SKM-1 (cell line): ENCODE measurements at regions not wholly inside any gene's neighbourhood (a gene's known extent, or its start where the extent isn't known, plus 50 kb on each side); places are given as distances from the start of the nearest gene placed in this dataset.
A peak's percentile ranks its signal among the peaks of the same experiment; 100 is the strongest.
"Not testable (repeated sequence)": the region's sequence is repeated elsewhere in the genome, so short reads cannot be mapped to it uniquely, and the experiment has no call there.

Source experiments
- DNase-seq: peaks from one replicate; lab custom pipeline; 2025; ENCODE audit not compliant: unreplicated experiment; lab: John Stamatoyannopoulos, UW

DNA sequence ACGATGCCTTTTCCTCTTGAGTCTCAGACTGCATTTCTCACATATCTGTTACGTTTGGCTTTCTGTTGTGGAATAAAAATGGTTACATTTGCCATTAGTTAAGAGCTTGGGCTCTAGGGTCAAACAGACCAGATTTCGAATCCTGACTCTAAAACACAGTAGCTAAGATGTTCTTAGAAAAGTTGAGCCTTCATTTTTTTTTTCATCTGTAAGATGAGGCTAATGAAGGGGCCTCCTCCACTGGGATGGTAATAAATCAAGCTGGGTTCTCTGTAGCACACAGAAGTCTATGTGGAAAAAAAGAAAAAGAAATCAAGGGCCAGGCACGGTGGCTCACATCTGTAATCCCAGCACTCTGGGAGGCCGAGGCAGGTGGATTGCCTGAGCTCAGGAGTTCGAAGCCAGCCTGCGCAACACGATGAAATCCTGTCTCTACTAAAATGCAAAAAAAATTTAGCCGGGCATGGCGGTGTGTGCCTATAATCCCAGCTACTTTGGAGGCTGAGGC, 49.9 kb upstream of the CAPRIN1 start:
- DNase-seq, result no peak

DNA sequence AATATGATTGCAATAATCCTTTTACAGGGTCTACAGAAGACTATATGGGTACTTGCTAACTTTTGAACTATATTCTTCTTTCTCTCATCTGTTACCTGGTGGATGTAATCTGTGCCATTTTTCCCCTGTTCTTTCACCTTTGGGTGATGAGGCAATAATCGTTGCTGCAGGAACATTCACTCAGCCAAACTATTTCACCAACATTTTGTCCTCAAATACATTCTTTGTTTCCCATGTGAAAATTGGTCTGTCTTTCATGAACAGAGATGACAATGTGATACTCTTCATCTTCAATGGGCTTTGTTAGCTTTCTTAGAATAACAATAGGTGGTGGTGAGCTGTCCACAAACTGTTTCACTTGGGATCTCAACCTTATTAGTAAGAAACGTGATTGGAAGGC, 52.1 kb upstream of the CAPRIN1 start:
- no peak for DNase-seq

DNA sequence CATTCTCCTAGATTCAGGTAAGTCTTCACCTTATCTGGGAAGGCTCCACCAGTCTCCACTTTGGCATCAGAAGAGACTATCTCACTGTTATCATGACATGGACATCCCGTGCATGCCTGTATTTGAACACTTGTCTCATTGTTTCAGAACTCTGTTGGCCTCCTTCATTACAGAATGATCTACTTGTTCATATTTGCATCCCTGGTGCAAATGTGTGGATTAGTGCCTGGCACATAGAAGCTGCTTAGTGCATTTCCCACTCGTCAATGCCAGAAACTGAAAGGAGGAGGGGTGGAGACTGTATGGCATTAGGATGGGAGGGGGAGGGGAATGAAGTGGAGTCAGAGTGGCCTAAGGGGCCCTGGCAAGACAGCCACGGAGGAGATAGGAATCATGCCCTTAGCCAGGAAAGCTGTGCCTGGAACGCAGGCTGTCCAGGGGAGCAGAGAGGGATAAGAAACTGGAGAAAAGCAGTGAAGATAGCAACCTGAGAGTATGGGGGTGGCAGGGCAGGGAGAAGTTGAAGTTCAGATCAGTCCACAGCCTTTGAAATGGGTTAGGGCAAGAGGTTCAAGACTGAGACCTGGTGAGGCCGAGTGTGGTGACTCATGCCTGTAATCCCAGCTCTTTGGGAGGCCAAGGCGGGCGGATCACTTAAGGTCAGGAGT, 53.8 kb upstream of the CAPRIN1 start:
- no peak for DNase-seq

DNA sequence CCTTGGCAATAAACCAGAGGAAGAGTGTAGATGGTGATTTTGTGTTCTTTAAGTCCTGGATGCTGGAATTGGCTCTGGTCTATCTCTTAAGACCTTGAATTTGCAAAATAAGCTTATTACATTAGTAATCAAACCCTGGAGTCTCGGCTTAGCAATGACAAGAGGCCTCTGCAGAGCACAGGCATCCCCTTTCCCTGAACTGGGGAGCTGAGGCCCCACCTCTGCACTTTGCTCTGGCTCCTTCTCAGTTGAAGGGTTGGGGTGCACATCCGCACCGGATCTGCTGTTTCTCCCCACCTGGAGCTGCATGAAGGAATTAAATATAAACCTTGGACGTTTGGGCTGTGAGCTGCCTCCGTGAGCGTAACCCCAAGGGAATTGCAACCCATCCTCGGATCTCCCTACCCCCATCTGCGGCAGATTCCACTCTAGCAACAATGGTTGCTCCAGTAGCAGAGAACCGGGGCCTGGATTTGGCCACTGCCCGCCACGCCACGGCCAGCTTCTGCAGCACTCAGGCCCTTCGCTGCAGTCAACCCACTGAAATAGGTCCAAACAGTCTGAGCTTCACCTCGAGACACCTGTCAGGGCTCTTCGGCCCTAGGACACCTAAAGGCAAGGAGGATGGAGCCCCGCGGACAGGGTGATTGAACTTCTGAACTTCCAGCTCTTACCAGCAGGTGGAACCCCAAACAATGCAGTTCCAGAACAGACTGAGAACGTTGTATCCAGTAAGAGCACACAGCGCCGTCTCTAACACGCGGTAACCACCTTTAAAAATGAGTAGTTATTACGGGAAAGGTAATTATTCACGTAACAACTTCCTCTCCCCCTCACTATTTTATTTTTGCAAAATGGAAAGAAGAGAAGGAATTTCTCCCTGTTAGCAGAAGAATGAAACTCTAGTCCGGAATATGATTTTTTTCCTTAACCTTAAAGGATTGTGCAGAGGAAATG, 54.8 kb upstream of the CAPRIN1 start:
- DNase-seq, result peak; percentile 74

DNA sequence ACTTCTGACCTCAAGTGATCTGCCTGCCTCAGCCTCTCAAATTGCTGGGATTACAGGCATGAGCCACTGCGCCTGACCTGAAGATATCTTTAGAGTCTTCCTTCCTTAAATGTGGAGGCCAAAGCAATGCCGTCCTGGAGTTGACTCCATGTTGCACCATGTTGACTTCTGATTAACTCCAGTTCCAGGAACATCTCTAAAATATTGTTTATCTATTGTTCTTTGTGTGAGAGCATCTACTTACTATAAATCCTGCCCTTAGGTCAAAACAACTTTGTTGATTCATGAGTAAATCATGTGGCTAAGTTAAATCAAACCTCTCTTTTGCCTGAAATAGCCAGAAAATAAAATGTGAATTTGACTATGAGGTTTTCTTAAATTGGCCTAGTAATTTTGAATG, 56.6 kb upstream of the CAPRIN1 start:
- DNase-seq, result no peak

- not testable (repeated sequence) for DNase-seq
Measured at GRCh38 chr11:33991136-33991535, 60.4 kb upstream of the CAPRIN1 start.

DNA sequence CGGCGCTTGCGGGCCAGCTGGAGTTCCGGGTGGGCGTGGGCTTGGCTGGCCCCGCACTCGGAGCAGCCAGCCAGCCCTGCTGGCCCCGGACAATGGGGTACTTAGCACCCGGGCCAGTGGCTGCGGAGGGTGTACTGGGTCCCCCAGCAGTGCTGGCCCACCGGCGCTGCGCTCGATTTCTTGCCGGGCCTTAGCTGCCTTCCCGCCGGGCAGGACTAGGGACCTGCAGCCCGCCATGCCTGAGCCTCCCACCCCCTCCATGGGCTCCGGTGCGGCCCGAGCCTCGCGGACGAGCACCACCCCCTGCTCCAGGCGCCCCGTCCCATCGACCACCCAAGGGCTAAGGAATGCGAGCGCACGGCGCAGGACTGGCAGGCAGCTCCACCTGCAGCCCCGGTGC, 61.4 kb upstream of the CAPRIN1 start:
- DNase-seq, result not testable (repeated sequence)

- no peak for DNase-seq
Measured at GRCh38 chr11:33989461-33989860, 62.1 kb upstream of the CAPRIN1 start.

DNA sequence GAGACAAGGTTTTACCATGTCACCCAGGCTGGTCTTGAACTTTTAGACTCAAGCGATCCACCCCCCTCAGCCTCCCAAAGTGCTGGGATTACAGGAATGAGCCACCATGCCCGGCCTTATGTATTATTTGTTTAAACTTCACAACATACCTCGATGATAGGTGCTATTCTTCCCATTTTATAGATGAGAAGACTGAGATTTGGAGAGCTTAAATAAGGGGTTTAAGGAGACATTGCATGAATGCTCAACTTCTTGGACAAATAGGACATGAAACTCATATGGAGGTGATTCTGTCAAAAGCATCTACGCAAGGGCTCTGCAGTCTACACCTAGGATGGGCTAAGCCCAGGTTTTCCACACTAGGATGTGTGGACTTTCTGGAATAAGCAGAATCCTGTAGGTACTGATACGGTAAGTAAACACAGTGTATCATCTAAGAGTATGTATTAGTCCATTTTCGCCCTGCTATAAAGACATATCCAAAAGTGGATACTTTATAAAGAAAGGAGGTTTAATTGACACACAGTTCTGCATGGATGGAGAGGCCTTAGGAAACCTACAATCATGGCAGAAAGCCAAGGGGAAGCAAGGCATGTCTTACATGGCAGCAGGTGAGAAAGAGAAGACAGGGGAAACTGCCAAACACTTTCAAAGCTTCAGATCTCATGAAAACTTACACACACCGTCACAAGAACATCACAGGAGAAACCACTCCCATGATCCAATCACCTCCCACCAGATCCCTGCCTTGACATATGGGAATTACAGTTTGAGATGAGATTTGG, 62.8 kb upstream of the CAPRIN1 start:
- DNase-seq, result no peak

DNA sequence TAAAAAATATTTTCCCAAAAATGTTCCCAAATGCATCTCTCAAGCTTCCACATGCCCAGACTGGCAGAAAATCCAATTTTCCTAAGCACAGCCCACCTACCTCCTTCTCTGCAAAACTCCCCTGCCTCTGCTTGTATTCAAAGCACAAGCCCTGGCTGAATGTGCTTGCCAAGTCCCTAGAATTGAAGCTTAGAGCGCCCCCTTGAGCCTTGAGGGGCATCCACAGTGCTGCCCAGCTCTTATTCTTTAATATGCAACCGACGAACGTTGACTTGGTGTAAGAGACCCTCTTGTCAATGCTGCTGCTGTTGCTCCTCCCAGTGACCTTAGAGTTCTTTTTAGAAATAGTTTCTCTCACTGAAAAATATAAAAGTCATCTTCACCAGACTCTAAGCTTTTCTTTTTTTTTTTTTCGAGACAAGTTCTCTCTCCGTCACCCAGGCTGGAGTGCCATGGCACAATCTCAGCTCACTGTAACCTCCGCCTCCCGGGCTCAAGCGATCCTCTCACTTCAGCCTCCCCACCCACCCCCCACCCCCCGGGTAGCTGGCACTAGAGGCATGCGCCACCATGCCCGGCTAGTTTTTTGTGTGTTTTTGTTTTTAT, 63.5 kb upstream of the CAPRIN1 start:
- peak; percentile 70 for DNase-seq

DNA sequence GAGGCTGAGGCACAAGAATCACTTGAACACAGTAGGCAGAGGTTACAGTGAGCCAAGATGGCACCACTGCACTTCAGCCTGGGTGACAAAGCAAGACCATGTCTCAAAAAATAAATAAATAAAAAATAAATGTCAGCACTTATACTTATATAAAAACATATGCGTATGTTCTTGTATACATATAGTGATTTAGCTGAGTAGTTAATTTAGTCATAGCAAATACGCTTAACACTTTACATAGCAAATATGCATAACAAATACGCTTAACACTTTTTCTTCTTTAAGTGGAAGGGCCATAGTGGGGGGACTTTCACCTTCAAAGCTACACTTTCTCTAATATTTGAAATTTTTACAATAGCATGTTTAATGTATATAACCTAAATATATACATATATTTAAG, 64.0 kb upstream of the CAPRIN1 start:
- DNase-seq, result no peak

- not testable (repeated sequence) for DNase-seq
Measured at GRCh38 chr11:33986597-33987501, 64.7 kb upstream of the CAPRIN1 start.

- peak; percentile 30 for DNase-seq
Measured at GRCh38 chr11:33984682-33985389, 66.7 kb upstream of the CAPRIN1 start.

GRCh38 chr11:33982661-33983060, 68.9 kb upstream of the CAPRIN1 start:
- no peak for DNase-seq

GRCh38 chr11:33980897-33981296, 70.6 kb upstream of the CAPRIN1 start:
- no peak for DNase-seq

- no peak for DNase-seq
Measured at GRCh38 chr11:33978376-33978775, 73.2 kb upstream of the CAPRIN1 start.

DNA sequence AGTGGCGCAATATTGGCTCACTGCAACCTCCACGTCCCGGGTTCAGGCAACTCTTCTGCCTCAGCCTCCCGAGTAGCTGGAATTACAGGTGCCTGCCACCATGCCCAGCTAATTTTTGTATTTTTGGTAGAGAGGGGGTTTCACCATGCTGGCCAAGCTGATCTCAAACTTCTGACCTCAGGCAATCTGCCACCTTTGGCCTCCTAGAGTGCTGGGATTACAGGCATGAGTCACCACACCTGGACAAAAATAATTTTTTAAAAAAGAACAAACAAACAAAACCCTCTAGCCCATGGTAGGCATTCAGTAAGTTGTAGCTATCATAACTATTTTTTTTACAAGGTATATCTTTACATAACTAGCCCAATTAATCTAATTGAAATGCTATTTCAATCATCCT, 73.9 kb upstream of the CAPRIN1 start:
- no peak for DNase-seq

GRCh38 chr11:33976495-33977199, 74.9 kb upstream of the CAPRIN1 start:
- DNase-seq, result peak; percentile 15

DNA sequence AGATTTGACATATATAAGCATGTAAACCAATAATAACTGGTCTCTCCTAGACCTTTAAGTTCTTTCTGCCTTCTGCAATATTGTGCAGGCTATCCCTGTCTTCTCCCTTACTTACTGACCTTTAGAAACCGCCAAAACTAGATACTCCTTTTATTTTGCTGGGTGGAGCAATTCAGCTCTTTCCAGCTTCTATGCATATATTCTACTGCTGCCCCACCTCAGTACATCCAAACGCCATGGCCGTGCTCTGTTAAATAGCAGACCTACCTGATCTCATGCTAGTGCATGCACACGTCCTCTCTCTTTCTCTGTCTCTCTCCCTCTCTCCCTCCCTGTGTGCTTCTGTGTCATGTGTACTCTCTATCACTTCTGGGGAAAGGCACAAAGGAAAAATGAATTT, 76.7 kb upstream of the CAPRIN1 start:
- DNase-seq, result no peak
